Fibroblast of the aortic adventitia (primary cell): ENCODE measurements at regions not wholly inside any gene's neighbourhood (a gene's known extent, or its start where the extent isn't known, plus 50 kb on each side); places are given as distances from the start of the nearest gene placed in this dataset.

ENCODE experiments used
- DNase-seq: peaks from one replicate; pipeline ENCODE4 v3.0.0-alpha.2; 2010; ENCODE audit warnings: low read depth
- H3K4me3 ChIP-seq: 2 replicates; pipeline ENCODE4 v1.5.1; 2011; ENCODE audit warnings: low read depth, mild to moderate bottlenecking, control low read depth, low read length, moderate library complexity
- CTCF ChIP-seq: IDR thresholded peaks from 2 replicates; pipeline ENCODE4 v1.5.1; 2011; ENCODE audit warnings: mild to moderate bottlenecking, low read length, control low read depth, inconsistent platforms; ENCODE audit not compliant: insufficient read depth

GRCh38 chr6:105713474-105714118 lies 310.7 kb upstream of the PREP start:
- no peak for TF ChIP-seq CTCF
- H3K4me3 ChIP-seq, result no peak overlapping the region
- DNase-seq, result peak; percentile 5

GRCh38 chr6:105711216-105711615 lies 308.3 kb upstream of the PREP start:
- TF ChIP-seq CTCF, result no peak
- H3K4me3 ChIP-seq, result no peak overlapping the region
- DNase-seq, result no peak

- no peak overlapping the region for H3K4me3 ChIP-seq
- no peak for DNase-seq
- TF ChIP-seq CTCF, result no peak
Observed at GRCh38 chr6:105705608-105706007, 302.7 kb upstream of the PREP start.

- no peak for TF ChIP-seq CTCF
- DNase-seq, result no peak
- H3K4me3 ChIP-seq, result no peak overlapping the region
Observed at GRCh38 chr6:105695461-105695860, 292.6 kb upstream of the PREP start.

GRCh38 chr6:105692613-105693215 lies 289.8 kb upstream of the PREP start:
- H3K4me3 ChIP-seq, result no peak overlapping the region
- no peak for DNase-seq
- TF ChIP-seq CTCF, result no peak

GRCh38 chr6:105691971-105692370 lies 289.1 kb upstream of the PREP start:
- no peak for DNase-seq
- TF ChIP-seq CTCF, result no peak

GRCh38 chr6:105691081-105691480 lies 288.2 kb upstream of the PREP start:
- TF ChIP-seq CTCF, result no peak
- H3K4me3 ChIP-seq, result no peak overlapping the region
- no peak for DNase-seq

More at GRCh38 chr6:105691971-105692370, 289.1 kb upstream of the PREP start:
- H3K4me3 ChIP-seq, result no peak overlapping the region
